GM21360 (cell line): ENCODE measurements at regions not wholly inside any gene's neighbourhood (a gene's known extent, or its start where the extent isn't known, plus 50 kb on each side); places are given as distances from the start of the nearest gene placed in this dataset.

Source experiments
- ATAC-seq: cut with Tn5 transposase; IDR thresholded peaks from one replicate; pipeline ENCODE4 v1.9.1; 2021; ENCODE audit warnings: mild to moderate bottlenecking, moderate library complexity; ENCODE audit not compliant: unreplicated experiment

- no peak for ATAC-seq
Measured at GRCh38 chr6:109235481-109236038, 140.3 kb downstream of the CEP57L1 start.

GRCh38 chr6:109230453-109230852, 135.1 kb downstream of the CEP57L1 start:
- ATAC-seq = no peak

GRCh38 chr6:109229536-109229935, 134.2 kb downstream of the CEP57L1 start:
- no peak for ATAC-seq

GRCh38 chr6:109227646-109228045, 132.3 kb downstream of the CEP57L1 start:
- no peak for ATAC-seq

- ATAC-seq = no peak
Measured at GRCh38 chr6:109226353-109226752, 131.0 kb downstream of the CEP57L1 start.

- no peak for ATAC-seq
Measured at GRCh38 chr6:109225946-109226345, 130.6 kb downstream of the CEP57L1 start.

GRCh38 chr6:109224994-109225393, 129.7 kb downstream of the CEP57L1 start:
- ATAC-seq = no peak

GRCh38 chr6:109224107-109224875, 129.0 kb downstream of the CEP57L1 start:
- ATAC-seq = no peak

- ATAC-seq = no peak
Measured at GRCh38 chr6:109222848-109223247, 127.5 kb downstream of the CEP57L1 start.

GRCh38 chr6:109221543-109222195, 126.4 kb downstream of the CEP57L1 start:
- ATAC-seq = no peak
